Activated naive CD8-positive, alpha-beta T cell treated with anti-CD3 and anti-CD28 coated beads, Interleukin-2, amount 50 U/mL, for 24 hours (primary cell): ENCODE measurements at regions not wholly inside any gene's neighbourhood (a gene's known extent, or its start where the extent isn't known, plus 50 kb on each side); places are given as distances from the start of the nearest gene placed in this dataset.
A peak's percentile ranks its signal among the peaks of the same experiment; 100 is the strongest.

Source experiments
- ATAC-seq: fragments of 150-1000 bp; cut with Tn5 transposase; one replicate; pipeline ENCODE4 v1.10.0; 2021
- DNase-seq: peaks from one replicate; pipeline ENCODE4 v3.0.0; 2021
- H3K27ac Mint-ChIP-seq: one replicate; pipeline ENCODE4 v1.8.0; 2021; ENCODE audit warnings: mild to moderate bottlenecking, mixed read lengths
- H3K27me3 Mint-ChIP-seq: one replicate; pipeline ENCODE4 v1.8.0; 2021; ENCODE audit warnings: mixed read lengths
- H3K36me3 Mint-ChIP-seq: one replicate; pipeline ENCODE4 v1.8.0; 2021; ENCODE audit warnings: low read depth, mixed read lengths
- H3K4me1 Mint-ChIP-seq: one replicate; pipeline ENCODE4 v1.8.0; 2021; ENCODE audit warnings: mixed read lengths
- H3K4me3 Mint-ChIP-seq: one replicate; pipeline ENCODE4 v1.8.0; 2021; ENCODE audit warnings: mild to moderate bottlenecking, moderate library complexity, mixed read lengths
- H3K9me3 Mint-ChIP-seq: one replicate; pipeline ENCODE4 v1.8.0; 2021; ENCODE audit warnings: mixed read lengths

GRCh38 chr18:68623342-68623741 is 91.6 kb downstream of the TMX3 start:
- no peaks in the 10 kb centered on the region for H3K36me3 Mint-ChIP-seq
- ATAC-seq (no peak), DNase-seq (peak; percentile 22)

GRCh38 chr18:68611311-68611710 is 103.6 kb downstream of the TMX3 start:
- H3K4me1 Mint-ChIP-seq, result no peaks in the 10 kb centered on the region
- DNase-seq, result no peak
- H3K27ac Mint-ChIP-seq, result no peak overlapping the region

More at GRCh38 chr18:68623342-68623741, 91.6 kb downstream of the TMX3 start:
- H3K27me3 Mint-ChIP-seq, result no peaks in the 10 kb centered on the region
- no peak overlapping the region for H3K27ac Mint-ChIP-seq
- H3K9me3 Mint-ChIP-seq, result no peaks in the 10 kb centered on the region
- H3K4me1 Mint-ChIP-seq, result no peaks in the 10 kb centered on the region
- H3K4me3 Mint-ChIP-seq, result no peak overlapping the region

GRCh38 chr18:68608851-68609490 is 105.9 kb downstream of the TMX3 start:
- no peaks in the 10 kb centered on the region for H3K9me3 Mint-ChIP-seq
- H3K4me1 Mint-ChIP-seq, result no peaks in the 10 kb centered on the region
- H3K27ac Mint-ChIP-seq, result no peak overlapping the region
- peaks cover 3% of the 10 kb centered on the region for H3K27me3 Mint-ChIP-seq
- DNase-seq (no peak), ATAC-seq (no peak)
- H3K36me3 Mint-ChIP-seq, result no peaks in the 10 kb centered on the region
- H3K4me3 Mint-ChIP-seq, result no peak overlapping the region

More at GRCh38 chr18:68611311-68611710, 103.6 kb downstream of the TMX3 start:
- Mint-ChIP-seq H3K27me3 (peaks cover 2% of the 10 kb centered on the region), H3K36me3 (no peaks in the 10 kb centered on the region), H3K9me3 (no peaks in the 10 kb centered on the region), H3K4me3 (no peak overlapping the region)
- ATAC-seq, result no peak

- Mint-ChIP-seq H3K36me3 (no peaks in the 10 kb centered on the region), H3K4me3 (no peak overlapping the region), H3K4me1 (no peaks in the 10 kb centered on the region), H3K9me3 (no peaks in the 10 kb centered on the region), H3K27me3 (peaks cover 5% of the 10 kb centered on the region), H3K27ac (no peak overlapping the region)
- DNase-seq, result no peak
- ATAC-seq, result no peak
Observed at GRCh38 chr18:68607852-68608251, 107.1 kb downstream of the TMX3 start.

GRCh38 chr18:68604256-68604655 is 110.7 kb downstream of the TMX3 start:
- Mint-ChIP-seq H3K27me3 (peaks cover 9% of the 10 kb centered on the region), H3K27ac (no peak overlapping the region), H3K36me3 (no peaks in the 10 kb centered on the region), H3K4me3 (no peak overlapping the region), H3K9me3 (no peaks in the 10 kb centered on the region), H3K4me1 (no peaks in the 10 kb centered on the region)
- ATAC-seq (no peak), DNase-seq (no peak)

- Mint-ChIP-seq H3K4me3 (no peak overlapping the region), H3K27me3 (no peaks in the 10 kb centered on the region), H3K4me1 (no peaks in the 10 kb centered on the region), H3K9me3 (no peaks in the 10 kb centered on the region), H3K36me3 (no peaks in the 10 kb centered on the region), H3K27ac (no peak overlapping the region)
- DNase-seq (no peak), ATAC-seq (no peak)
Observed at GRCh38 chr18:68596016-68596415, 118.9 kb downstream of the TMX3 start.

- no peaks in the 10 kb centered on the region for H3K9me3 Mint-ChIP-seq
- ATAC-seq, result no peak
Observed at GRCh38 chr18:68588169-68588568, 126.7 kb downstream of the TMX3 start.

GRCh38 chr18:68583685-68584084 is 131.2 kb downstream of the TMX3 start:
- no peak overlapping the region for H3K27ac Mint-ChIP-seq
- H3K9me3 Mint-ChIP-seq, result no peaks in the 10 kb centered on the region
- no peaks in the 10 kb centered on the region for H3K4me1 Mint-ChIP-seq
- ATAC-seq (no peak), DNase-seq (no peak)
- H3K36me3 Mint-ChIP-seq, result no peaks in the 10 kb centered on the region
- H3K27me3 Mint-ChIP-seq, result peaks cover 5% of the 10 kb centered on the region
- no peak overlapping the region for H3K4me3 Mint-ChIP-seq

More at GRCh38 chr18:68588169-68588568, 126.7 kb downstream of the TMX3 start:
- no peaks in the 10 kb centered on the region for H3K27me3 Mint-ChIP-seq
- no peaks in the 10 kb centered on the region for H3K4me1 Mint-ChIP-seq
- DNase-seq, result no peak
- H3K27ac Mint-ChIP-seq, result no peak overlapping the region
- H3K36me3 Mint-ChIP-seq, result no peaks in the 10 kb centered on the region
- H3K4me3 Mint-ChIP-seq, result no peak overlapping the region

- Mint-ChIP-seq H3K27me3 (peaks cover 2% of the 10 kb centered on the region), H3K4me3 (no peak overlapping the region), H3K4me1 (no peaks in the 10 kb centered on the region), H3K9me3 (peaks cover 5% of the 10 kb centered on the region), H3K36me3 (no peaks in the 10 kb centered on the region), H3K27ac (no peak overlapping the region)
- DNase-seq (no peak), ATAC-seq (no peak)
Observed at GRCh38 chr18:68574311-68574710, 140.6 kb downstream of the TMX3 start.

- H3K9me3 Mint-ChIP-seq, result peaks cover 5% of the 10 kb centered on the region
- DNase-seq (no peak), ATAC-seq (no peak)
- no peaks in the 10 kb centered on the region for H3K4me1 Mint-ChIP-seq
- no peak overlapping the region for H3K27ac Mint-ChIP-seq
- no peak overlapping the region for H3K4me3 Mint-ChIP-seq
- peaks cover 4% of the 10 kb centered on the region for H3K27me3 Mint-ChIP-seq
- no peaks in the 10 kb centered on the region for H3K36me3 Mint-ChIP-seq
Observed at GRCh38 chr18:68569936-68570335, 145.0 kb downstream of the TMX3 start.

GRCh38 chr18:68568364-68569155 is 146.3 kb downstream of the TMX3 start:
- peaks cover 5% of the 10 kb centered on the region for H3K9me3 Mint-ChIP-seq
- ATAC-seq, result no peak
- no peaks in the 10 kb centered on the region for H3K36me3 Mint-ChIP-seq
- H3K27me3 Mint-ChIP-seq, result peaks cover 4% of the 10 kb centered on the region
- no peak overlapping the region for H3K4me3 Mint-ChIP-seq
- no peak for DNase-seq
- H3K27ac Mint-ChIP-seq, result no peak overlapping the region
- no peaks in the 10 kb centered on the region for H3K4me1 Mint-ChIP-seq

- Mint-ChIP-seq H3K36me3 (no peaks in the 10 kb centered on the region), H3K4me1 (no peaks in the 10 kb centered on the region), H3K4me3 (no peak overlapping the region), H3K27ac (no peak overlapping the region), H3K9me3 (peaks cover 2% of the 10 kb centered on the region), H3K27me3 (peaks cover 4% of the 10 kb centered on the region)
- ATAC-seq, result no peak
- DNase-seq, result no peak
Observed at GRCh38 chr18:68566991-68567390, 147.9 kb downstream of the TMX3 start.

GRCh38 chr18:68564961-68565360 is 149.9 kb downstream of the TMX3 start:
- DNase-seq, result no peak
- H3K27ac Mint-ChIP-seq, result no peak overlapping the region
- peaks cover 2% of the 10 kb centered on the region for H3K27me3 Mint-ChIP-seq
- no peak for ATAC-seq
- no peak overlapping the region for H3K4me3 Mint-ChIP-seq
- H3K36me3 Mint-ChIP-seq, result no peaks in the 10 kb centered on the region
- H3K4me1 Mint-ChIP-seq, result no peaks in the 10 kb centered on the region
- no peaks in the 10 kb centered on the region for H3K9me3 Mint-ChIP-seq

GRCh38 chr18:68564351-68564750 is 150.6 kb downstream of the TMX3 start:
- ATAC-seq, result no peak
- Mint-ChIP-seq H3K4me3 (no peak overlapping the region), H3K9me3 (no peaks in the 10 kb centered on the region)

GRCh38 chr18:68560128-68560527 is 154.8 kb downstream of the TMX3 start:
- no peak for DNase-seq

More at GRCh38 chr18:68564351-68564750, 150.6 kb downstream of the TMX3 start:
- Mint-ChIP-seq H3K27me3 (peaks cover 2% of the 10 kb centered on the region), H3K36me3 (no peaks in the 10 kb centered on the region), H3K4me1 (no peaks in the 10 kb centered on the region), H3K27ac (no peak overlapping the region)
- no peak for DNase-seq

More at GRCh38 chr18:68560128-68560527, 154.8 kb downstream of the TMX3 start:
- Mint-ChIP-seq H3K4me3 (no peak overlapping the region), H3K36me3 (no peaks in the 10 kb centered on the region), H3K9me3 (no peaks in the 10 kb centered on the region), H3K4me1 (no peaks in the 10 kb centered on the region), H3K27me3 (no peaks in the 10 kb centered on the region), H3K27ac (no peak overlapping the region)
- no peak for ATAC-seq
